Endothelial cell (in vitro differentiated cells): ENCODE measurements at regions not wholly inside any gene's neighbourhood (a gene's known extent, or its start where the extent isn't known, plus 50 kb on each side); places are given as distances from the start of the nearest gene placed in this dataset.
"Not testable (repeated sequence)": the region's sequence is repeated elsewhere in the genome, so short reads cannot be mapped to it uniquely, and the experiment has no call there.

ENCODE experiments used
- DNase-seq: peaks from one replicate; pipeline ENCODE4 v3.0.0; 2021; ENCODE audit warnings: low spot score
- H3K27ac Mint-ChIP-seq: one replicate; pipeline ENCODE4 v1.8.0; 2021; ENCODE audit warnings: mixed read lengths, inconsistent platforms; ENCODE audit not compliant: unreplicated experiment
- H3K27me3 Mint-ChIP-seq: one replicate; pipeline ENCODE4 v1.8.0; 2021; ENCODE audit warnings: mild to moderate bottlenecking, moderate library complexity, mixed read lengths, inconsistent platforms; ENCODE audit not compliant: unreplicated experiment
- H3K36me3 Mint-ChIP-seq: one replicate; pipeline ENCODE4 v1.8.0; 2021; ENCODE audit warnings: mild to moderate bottlenecking, low read depth, mixed read lengths, inconsistent platforms; ENCODE audit not compliant: unreplicated experiment
- H3K4me1 Mint-ChIP-seq: one replicate; pipeline ENCODE4 v1.8.0; 2021; ENCODE audit warnings: mild to moderate bottlenecking, mixed read lengths, inconsistent platforms; ENCODE audit not compliant: unreplicated experiment
- H3K4me3 Mint-ChIP-seq: one replicate; pipeline ENCODE4 v1.8.0; 2021; ENCODE audit warnings: mild to moderate bottlenecking, mixed read lengths, inconsistent platforms; ENCODE audit not compliant: unreplicated experiment
- H3K9me3 Mint-ChIP-seq: one replicate; pipeline ENCODE4 v1.8.0; 2021; ENCODE audit warnings: mixed read lengths, inconsistent platforms; ENCODE audit not compliant: unreplicated experiment
- CTCF ChIP-seq: fragments of 200-600 bp; sonication (generic); IDR thresholded peaks from one replicate; pipeline ENCODE4 v1.5.0; 2021; ENCODE audit warnings: antibody characterized with exemption; ENCODE audit not compliant: unreplicated experiment

- DNase-seq, result no peak
- H3K27ac Mint-ChIP-seq, result no peak overlapping the region
- peaks cover 4% of the 10 kb centered on the region for H3K4me1 Mint-ChIP-seq
- H3K27me3 Mint-ChIP-seq, result no peaks in the 10 kb centered on the region
- H3K9me3 Mint-ChIP-seq, result no peaks in the 10 kb centered on the region
- no peaks in the 10 kb centered on the region for H3K36me3 Mint-ChIP-seq
- H3K4me3 Mint-ChIP-seq, result no peak overlapping the region
- no peak for TF ChIP-seq CTCF
Measured at GRCh38 chr4:177187371-177187770, 122.3 kb upstream of the NEIL3 start.

- DNase-seq, result no peak
- Mint-ChIP-seq H3K4me1 (peaks cover 4% of the 10 kb centered on the region), H3K36me3 (no peaks in the 10 kb centered on the region), H3K9me3 (no peaks in the 10 kb centered on the region), H3K27me3 (no peaks in the 10 kb centered on the region), H3K4me3 (no peak overlapping the region), H3K27ac (no peak overlapping the region)
- no peak for TF ChIP-seq CTCF
Measured at GRCh38 chr4:177190995-177191580, 118.6 kb upstream of the NEIL3 start.

GRCh38 chr4:177191586-177191985 lies 118.1 kb upstream of the NEIL3 start:
- Mint-ChIP-seq H3K27ac (no peak overlapping the region), H3K4me3 (no peak overlapping the region)

GRCh38 chr4:177191991-177192390 lies 117.7 kb upstream of the NEIL3 start:
- Mint-ChIP-seq H3K4me1 (peaks cover 4% of the 10 kb centered on the region), H3K27ac (no peak overlapping the region), H3K4me3 (no peak overlapping the region), H3K36me3 (no peaks in the 10 kb centered on the region), H3K27me3 (no peaks in the 10 kb centered on the region), H3K9me3 (no peaks in the 10 kb centered on the region)
- TF ChIP-seq CTCF, result no peak
- no peak for DNase-seq

More at GRCh38 chr4:177191586-177191985, 118.1 kb upstream of the NEIL3 start:
- H3K27me3 Mint-ChIP-seq, result no peaks in the 10 kb centered on the region
- H3K4me1 Mint-ChIP-seq, result peaks cover 4% of the 10 kb centered on the region
- DNase-seq, result no peak
- H3K36me3 Mint-ChIP-seq, result no peaks in the 10 kb centered on the region
- H3K9me3 Mint-ChIP-seq, result no peaks in the 10 kb centered on the region
- TF ChIP-seq CTCF, result no peak

GRCh38 chr4:177193024-177193715 lies 116.5 kb upstream of the NEIL3 start:
- H3K4me1 Mint-ChIP-seq, DNase-seq, H3K9me3 Mint-ChIP-seq, H3K27me3 Mint-ChIP-seq, H3K4me3 Mint-ChIP-seq, H3K27ac Mint-ChIP-seq, H3K36me3 Mint-ChIP-seq: not testable (repeated sequence)
